ENCODE measurements at regions not wholly inside any gene's neighbourhood (a gene's known extent, or its start where the extent isn't known, plus 50 kb on each side); places are given as distances from the start of the nearest gene placed in this dataset.

DNA sequence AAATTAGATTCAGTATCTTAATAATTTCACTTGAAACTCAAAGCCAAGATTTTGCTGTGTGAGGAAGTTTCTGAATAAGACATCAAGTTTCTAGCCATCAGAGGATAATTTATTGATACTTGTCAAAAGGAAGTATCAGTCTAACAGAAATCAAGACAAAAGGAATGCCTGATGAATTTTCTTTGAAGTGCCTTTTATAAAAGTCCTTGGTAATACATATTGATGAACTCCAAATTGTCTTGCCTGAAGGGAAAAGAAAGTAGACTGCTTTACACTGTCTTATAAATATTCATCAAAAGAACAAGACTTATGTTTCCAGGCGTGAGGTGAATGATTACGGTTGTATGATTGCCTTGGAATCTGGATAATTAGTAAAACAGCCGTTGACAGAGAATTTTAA lies 986.0 kb upstream of the MAP3K7 start:
- TF ChIP-seq, protein P1, sequence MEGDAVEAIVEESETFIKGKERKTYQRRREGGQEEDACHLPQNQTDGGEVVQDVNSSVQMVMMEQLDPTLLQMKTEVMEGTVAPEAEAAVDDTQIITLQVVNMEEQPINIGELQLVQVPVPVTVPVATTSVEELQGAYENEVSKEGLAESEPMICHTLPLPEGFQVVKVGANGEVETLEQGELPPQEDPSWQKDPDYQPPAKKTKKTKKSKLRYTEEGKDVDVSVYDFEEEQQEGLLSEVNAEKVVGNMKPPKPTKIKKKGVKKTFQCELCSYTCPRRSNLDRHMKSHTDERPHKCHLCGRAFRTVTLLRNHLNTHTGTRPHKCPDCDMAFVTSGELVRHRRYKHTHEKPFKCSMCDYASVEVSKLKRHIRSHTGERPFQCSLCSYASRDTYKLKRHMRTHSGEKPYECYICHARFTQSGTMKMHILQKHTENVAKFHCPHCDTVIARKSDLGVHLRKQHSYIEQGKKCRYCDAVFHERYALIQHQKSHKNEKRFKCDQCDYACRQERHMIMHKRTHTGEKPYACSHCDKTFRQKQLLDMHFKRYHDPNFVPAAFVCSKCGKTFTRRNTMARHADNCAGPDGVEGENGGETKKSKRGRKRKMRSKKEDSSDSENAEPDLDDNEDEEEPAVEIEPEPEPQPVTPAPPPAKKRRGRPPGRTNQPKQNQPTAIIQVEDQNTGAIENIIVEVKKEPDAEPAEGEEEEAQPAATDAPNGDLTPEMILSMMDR (IDR thresholded peaks at IDR 0.05), result no peak
- no peak for TF ChIP-seq POLR2A (IDR thresholded peaks at IDR 0.05)

All from thyroid gland (tissue), 4 donors.